Suprapubic skin (tissue), 4 donors: ENCODE measurements at regions not wholly inside any gene's neighbourhood (a gene's known extent, or its start where the extent isn't known, plus 50 kb on each side); places are given as distances from the start of the nearest gene placed in this dataset.

Experiments
- DNase-seq, 2 donors: peaks; one replicate each; pipeline ENCODE4 v3.0.0-alpha.2; 2019; ENCODE audit warnings: low spot score in 2 of 2
- H3K27ac ChIP-seq: fragments of 200-600 bp; sonication (generic); one replicate; pipeline ENCODE4 v1.5.1; 2019
- H3K27me3 ChIP-seq: fragments of 200-600 bp; sonication (generic); one replicate; pipeline ENCODE4 v1.5.1; 2019
- H3K36me3 ChIP-seq: fragments of 200-600 bp; sonication (generic); one replicate; pipeline ENCODE4 v1.5.1; 2019
- H3K4me1 ChIP-seq: fragments of 200-600 bp; sonication (generic); one replicate; pipeline ENCODE4 v1.5.1; 2019
- H3K4me3 ChIP-seq: fragments of 200-600 bp; sonication (generic); one replicate; pipeline ENCODE4 v1.5.1; 2019; ENCODE audit warnings: mild to moderate bottlenecking
- H3K9me3 ChIP-seq: fragments of 200-600 bp; sonication (generic); one replicate; pipeline ENCODE4 v1.5.1; 2019
- CTCF ChIP-seq, 2 donors: fragments of 200-600 bp in 1 of 2; fragments of 450-650 bp in 1 of 2; sonication (generic) in 1 of 2; IDR thresholded peaks; one replicate each; pipeline ENCODE4 v1.5.1; 2016 to 2019; ENCODE audit warnings: antibody characterized with exemption in 2 of 2, mild to moderate bottlenecking in 1 of 2, moderate library complexity in 1 of 2
- EP300 ChIP-seq: sonication (generic); formaldehyde crosslinking; IDR thresholded peaks from one replicate; pipeline ENCODE4 v1.6.1; 2017; ENCODE audit warnings: antibody characterized with exemption
- POLR2A ChIP-seq, 2 donors: fragments of 450-650 bp; IDR thresholded peaks; one replicate each; pipeline ENCODE4 v1.6.1; 2017; ENCODE audit warnings: antibody characterized with exemption in 2 of 2, mild to moderate bottlenecking in 2 of 2, moderate library complexity in 2 of 2
- POLR2AphosphoS5 ChIP-seq, 3 donors: sonication (generic); formaldehyde crosslinking; IDR thresholded peaks; one replicate each; pipeline ENCODE4 v1.6.1; 2017; ENCODE audit warnings: antibody characterized with exemption in 3 of 3
- WGBS: methylation state at CpG from one replicate; pipeline ENCODE4 v1.1.5; 2018; 5-methylcytosine and 5-hydroxymethylcytosine counted together

GRCh38 chr9:84177407-84177806 is 163.2 kb downstream of the SLC28A3 start:
- no peak for TF ChIP-seq POLR2A (IDR thresholded peaks at IDR 0.05)
- no peak for TF ChIP-seq EP300
- no peak for TF ChIP-seq POLR2AphosphoS5 (IDR thresholded peaks at IDR 0.05)
- no peak for TF ChIP-seq CTCF (IDR thresholded peaks at IDR 0.05)
- H3K4me3 ChIP-seq = no peak overlapping the region
- no peaks in the 10 kb centered on the region for H3K27me3 ChIP-seq
- peaks cover 11% of the 10 kb centered on the region for H3K4me1 ChIP-seq
- 89% methylated on average over 3 of the region's 3 CpGs for WGBS
- no peak overlapping the region for H3K27ac ChIP-seq
- no peaks in the 10 kb centered on the region for H3K9me3 ChIP-seq
- no peaks in the 10 kb centered on the region for H3K36me3 ChIP-seq
- DNase-seq = no peak

GRCh38 chr9:84179531-84179930 is 161.0 kb downstream of the SLC28A3 start:
- WGBS = 71% methylated on average over 5 of the region's 5 CpGs
- Histone ChIP-seq H3K27me3 (no peaks in the 10 kb centered on the region), H3K9me3 (no peaks in the 10 kb centered on the region), H3K36me3 (no peaks in the 10 kb centered on the region), H3K4me3 (no peak overlapping the region), H3K4me1 (peaks cover 11% of the 10 kb centered on the region), H3K27ac (no peak overlapping the region)
- no peak for DNase-seq
- TF ChIP-seq POLR2AphosphoS5 (IDR thresholded peaks at IDR 0.05) (no peak), EP300 (no peak), CTCF (IDR thresholded peaks at IDR 0.05) (no peak), POLR2A (IDR thresholded peaks at IDR 0.05) (no peak)

GRCh38 chr9:84187090-84187489 is 153.5 kb downstream of the SLC28A3 start:
- Histone ChIP-seq H3K27ac (no peak overlapping the region), H3K4me3 (no peak overlapping the region), H3K27me3 (no peaks in the 10 kb centered on the region), H3K4me1 (peaks cover 2% of the 10 kb centered on the region), H3K36me3 (no peaks in the 10 kb centered on the region), H3K9me3 (no peaks in the 10 kb centered on the region)
- 83% methylated on average over 5 of the region's 5 CpGs for WGBS
- TF ChIP-seq POLR2AphosphoS5 (IDR thresholded peaks at IDR 0.05) = no peak
- no peak for DNase-seq

GRCh38 chr9:84189904-84190303 is 150.7 kb downstream of the SLC28A3 start:
- H3K36me3 ChIP-seq = no peaks in the 10 kb centered on the region
- no peaks in the 10 kb centered on the region for H3K4me1 ChIP-seq
- H3K4me3 ChIP-seq = no peak overlapping the region
- no peaks in the 10 kb centered on the region for H3K9me3 ChIP-seq
- no peak overlapping the region for H3K27ac ChIP-seq
- no peak for DNase-seq
- TF ChIP-seq POLR2AphosphoS5 (IDR thresholded peaks at IDR 0.05) = no peak
- no peak for TF ChIP-seq EP300
- WGBS = 71% methylated on average over 7 of the region's 7 CpGs
- H3K27me3 ChIP-seq = no peaks in the 10 kb centered on the region

- H3K36me3 ChIP-seq = no peaks in the 10 kb centered on the region
- no peaks in the 10 kb centered on the region for H3K9me3 ChIP-seq
- H3K4me3 ChIP-seq = no peak overlapping the region
- H3K4me1 ChIP-seq = no peaks in the 10 kb centered on the region
- no peak overlapping the region for H3K27ac ChIP-seq
- H3K27me3 ChIP-seq = no peaks in the 10 kb centered on the region
- WGBS = 83% methylated on average over 2 of the region's 2 CpGs
- DNase-seq = no peak
- TF ChIP-seq POLR2A (IDR thresholded peaks at IDR 0.05) (no peak), CTCF (IDR thresholded peaks at IDR 0.05) (no peak), POLR2AphosphoS5 (IDR thresholded peaks at IDR 0.05) (no peak), EP300 (no peak)
Measured at GRCh38 chr9:84190411-84190810, 150.1 kb downstream of the SLC28A3 start.

GRCh38 chr9:84206801-84207370 is 133.7 kb downstream of the SLC28A3 start:
- no peak overlapping the region for H3K4me3 ChIP-seq
- TF ChIP-seq EP300 (no peak), POLR2A (IDR thresholded peaks at IDR 0.05) (no peak), POLR2AphosphoS5 (IDR thresholded peaks at IDR 0.05) (no peak), CTCF (IDR thresholded peaks at IDR 0.05) (no peak)
- H3K27me3 ChIP-seq = no peaks in the 10 kb centered on the region
- peak overlapping the region; percentile 13 for H3K27ac ChIP-seq
- no peak for DNase-seq
- H3K4me1 ChIP-seq = peaks cover 2% of the 10 kb centered on the region
- no peaks in the 10 kb centered on the region for H3K36me3 ChIP-seq
- WGBS = 74% methylated on average over 9 of the region's 9 CpGs
- no peaks in the 10 kb centered on the region for H3K9me3 ChIP-seq
